Stomach (tissue), 8 donors: ENCODE measurements at regions not wholly inside any gene's neighbourhood (a gene's known extent, or its start where the extent isn't known, plus 50 kb on each side); places are given as distances from the start of the nearest gene placed in this dataset.
A peak's percentile ranks its signal among the peaks of the same experiment; 100 is the strongest.

Experiments used
- DNase-seq, 2 donors: peaks; one replicate each; pipeline versions ENCODE4 v3.0.0 to v3.0.0-alpha.2; 2013 to 2019
- H3K27ac ChIP-seq, 5 donors: fragments of 200-600 bp in 4 of 5; sonication (generic) in 4 of 5; one replicate each; pipeline ENCODE4 v1.5.1; 2013 to 2019; ENCODE audit warnings: mild to moderate bottlenecking in 1 of 5, moderate library complexity in 1 of 5
- H3K27me3 ChIP-seq, 3 donors: fragments of 200-600 bp; sonication (generic); one replicate each; pipeline ENCODE4 v1.5.1; 2017 to 2019; ENCODE audit warnings: mixed run types in 1 of 3
- H3K36me3 ChIP-seq, 4 donors: fragments of 200-600 bp; sonication (generic); 1 replicate in 3 of 4; 2 replicates in 1 of 4; pipeline ENCODE4 v1.5.1; 2016 to 2019
- H3K4me1 ChIP-seq, 4 donors: fragments of 200-600 bp; sonication (generic); one replicate each; pipeline ENCODE4 v1.5.1; 2016 to 2019
- H3K4me3 ChIP-seq, 4 donors: fragments of 200-600 bp; sonication (generic) in 3 of 4; one replicate each; pipeline ENCODE4 v1.5.1; 2016 to 2019; ENCODE audit warnings: mild to moderate bottlenecking in 1 of 4
- H3K9me3 ChIP-seq, 4 donors: fragments of 200-600 bp; sonication (generic); one replicate each; pipeline ENCODE4 v1.5.1; 2016 to 2019
- EP300 ChIP-seq: sonication (generic); formaldehyde crosslinking; IDR thresholded peaks from one replicate; pipeline ENCODE4 v1.6.1; 2017; ENCODE audit warnings: antibody characterized with exemption
- POLR2A ChIP-seq, 4 donors: fragments of 450-650 bp; IDR thresholded peaks; one replicate each; pipeline ENCODE4 v1.6.1; 2016; ENCODE audit warnings: antibody characterized with exemption in 4 of 4, control low read depth in 2 of 4, mild to moderate bottlenecking in 1 of 4, moderate library complexity in 1 of 4
- POLR2AphosphoS5 ChIP-seq, 3 donors: sonication (generic); formaldehyde crosslinking; IDR thresholded peaks; one replicate each; pipeline ENCODE4 v1.6.1; 2016; ENCODE audit warnings: antibody characterized with exemption in 3 of 3
- WGBS, 5 donors: extraction: QIAGEN DNeasy Blood & Tissue Kit in 3 of 5; methylation state at CpG; one replicate each; pipeline versions ENCODE4 v1.1.5 to v1.1.7; 2013 to 2018; 5-methylcytosine and 5-hydroxymethylcytosine counted together
- intact Hi-C: fragments of 100-400 bp; cut with DNase I; formaldehyde crosslinking; loops from one replicate; pipeline ENCODE4 v1.15.1; 2023; ENCODE audit warnings: low total_unique reads
- TF ChIP-seq, protein P1 (sequence below), 7 experiments: fragments of 450-650 bp in 4 of 7; fragments of 200-600 bp in 3 of 7; sonication (generic) in 3 of 7; IDR thresholded peaks; one replicate each; pipeline ENCODE4 v1.5.1; 2016 to 2019; ENCODE audit warnings: antibody characterized with exemption in 7 of 7, control low read depth in 2 of 7, mild to moderate bottlenecking in 1 of 7
- donor health status: healthy with polysubstance abuse.
- donor health status: Bipolar disorder and iron deficiency.
- donor health status: healthy.

DNA sequence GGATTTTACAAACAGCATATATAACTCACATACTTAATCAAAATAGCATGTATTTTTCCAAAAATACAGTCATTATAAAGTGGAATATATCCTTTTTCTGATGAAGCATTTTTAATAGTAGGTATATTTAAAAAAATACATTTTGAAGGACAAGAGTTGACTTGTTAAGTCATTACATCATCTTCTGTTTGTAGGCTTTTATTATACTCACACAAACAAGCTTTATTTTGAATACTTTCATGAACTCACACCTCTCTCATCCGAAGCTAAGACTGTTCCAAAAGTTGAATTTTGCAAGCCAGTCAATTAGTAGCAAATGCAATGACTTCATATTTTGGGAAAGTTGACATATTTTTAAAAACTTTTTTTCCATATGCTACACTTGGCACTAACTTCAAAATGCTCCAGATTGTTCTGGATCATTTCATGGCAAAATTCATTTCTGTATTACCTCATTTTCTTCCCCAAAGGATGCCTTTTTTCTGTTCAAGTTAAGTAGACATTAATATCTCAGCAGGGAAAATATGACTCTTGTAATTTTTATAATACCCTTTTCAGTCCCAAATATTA lies 68.5 kb upstream of the WDR75 start:
- TF ChIP-seq POLR2AphosphoS5 (IDR thresholded peaks at IDR 0.05) (no peak), POLR2A (IDR thresholded peaks at IDR 0.05) (no peak), EP300 (no peak)
- TF ChIP-seq, protein P1, sequence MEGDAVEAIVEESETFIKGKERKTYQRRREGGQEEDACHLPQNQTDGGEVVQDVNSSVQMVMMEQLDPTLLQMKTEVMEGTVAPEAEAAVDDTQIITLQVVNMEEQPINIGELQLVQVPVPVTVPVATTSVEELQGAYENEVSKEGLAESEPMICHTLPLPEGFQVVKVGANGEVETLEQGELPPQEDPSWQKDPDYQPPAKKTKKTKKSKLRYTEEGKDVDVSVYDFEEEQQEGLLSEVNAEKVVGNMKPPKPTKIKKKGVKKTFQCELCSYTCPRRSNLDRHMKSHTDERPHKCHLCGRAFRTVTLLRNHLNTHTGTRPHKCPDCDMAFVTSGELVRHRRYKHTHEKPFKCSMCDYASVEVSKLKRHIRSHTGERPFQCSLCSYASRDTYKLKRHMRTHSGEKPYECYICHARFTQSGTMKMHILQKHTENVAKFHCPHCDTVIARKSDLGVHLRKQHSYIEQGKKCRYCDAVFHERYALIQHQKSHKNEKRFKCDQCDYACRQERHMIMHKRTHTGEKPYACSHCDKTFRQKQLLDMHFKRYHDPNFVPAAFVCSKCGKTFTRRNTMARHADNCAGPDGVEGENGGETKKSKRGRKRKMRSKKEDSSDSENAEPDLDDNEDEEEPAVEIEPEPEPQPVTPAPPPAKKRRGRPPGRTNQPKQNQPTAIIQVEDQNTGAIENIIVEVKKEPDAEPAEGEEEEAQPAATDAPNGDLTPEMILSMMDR (IDR thresholded peaks at IDR 0.05), result no peak
- WGBS, 5 donors, result 68 to 86% (median 82%) methylated on average over 1 of the region's 1 CpG
- no peaks in the 10 kb centered on the region for H3K27me3 ChIP-seq
- peak in 1 of 2 donors; percentile 55 for DNase-seq
- H3K9me3 ChIP-seq, result no peaks in the 10 kb centered on the region
- H3K4me1 ChIP-seq, result no peaks in the 10 kb centered on the region
- intact Hi-C loops, result no loop called here
- no peaks in the 10 kb centered on the region for H3K36me3 ChIP-seq
- H3K27ac ChIP-seq, result no peak overlapping the region
- H3K4me3 ChIP-seq, result no peak overlapping the region

DNA sequence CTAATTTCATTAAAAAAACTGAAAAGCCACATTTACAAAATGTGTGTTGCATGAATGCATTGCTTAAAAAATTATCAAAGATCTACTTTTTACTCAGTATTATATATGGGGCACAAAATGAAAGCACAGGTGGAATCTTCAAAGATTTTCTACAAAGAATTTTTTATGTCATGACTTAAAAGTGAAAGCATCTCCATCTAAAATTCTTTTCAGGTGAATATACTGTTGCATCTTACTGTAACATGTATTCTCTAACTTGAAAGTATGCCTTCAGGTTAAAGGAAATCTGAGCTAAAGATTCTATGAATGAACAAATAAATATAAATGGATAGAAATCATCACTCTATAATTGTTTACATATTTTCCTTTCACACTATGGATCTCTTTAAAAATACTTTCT lies 66.8 kb upstream of the WDR75 start:
- intact Hi-C loops, result no loop called here
- Histone ChIP-seq H3K36me3 (no peaks in the 10 kb centered on the region), H3K27ac (no peak overlapping the region), H3K27me3 (no peaks in the 10 kb centered on the region), H3K4me1 (peaks cover 0 to 3% (median 0%) of the 10 kb centered on the region in 4 donors), H3K9me3 (no peaks in the 10 kb centered on the region), H3K4me3 (no peak overlapping the region)
- no peak for TF ChIP-seq EP300
- TF ChIP-seq POLR2AphosphoS5 (IDR thresholded peaks at IDR 0.05), result no peak
- TF ChIP-seq, protein P1 (IDR thresholded peaks at IDR 0.05), result no peak
- TF ChIP-seq POLR2A (IDR thresholded peaks at IDR 0.05), result no peak
- DNase-seq, result no peak

DNA sequence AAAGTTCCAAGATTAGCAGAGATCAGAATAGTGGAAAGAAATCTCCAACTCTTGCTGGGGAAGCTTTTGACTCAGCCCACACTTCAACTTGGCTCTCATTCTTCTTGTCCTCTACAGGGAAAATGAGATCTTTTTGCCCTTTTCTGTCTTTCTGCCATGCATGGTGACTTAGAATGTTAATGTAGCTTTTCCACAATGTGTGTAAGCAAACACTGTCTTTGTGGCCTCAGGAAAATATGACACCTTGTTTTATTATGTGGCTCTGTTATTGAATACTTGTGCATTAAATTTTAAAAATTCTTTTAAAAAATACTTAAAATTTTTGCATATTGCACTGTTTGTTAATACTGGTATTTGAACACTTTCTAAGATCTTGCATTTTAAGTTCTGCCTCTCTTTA lies 65.4 kb upstream of the WDR75 start:
- Histone ChIP-seq H3K4me3 (no peak overlapping the region), H3K9me3 (no peaks in the 10 kb centered on the region), H3K36me3 (no peaks in the 10 kb centered on the region), H3K4me1 (peaks cover 0 to 3% (median 0%) of the 10 kb centered on the region in 4 donors), H3K27me3 (no peaks in the 10 kb centered on the region), H3K27ac (no peak overlapping the region)
- intact Hi-C loops, result no loop called here
- no peak for DNase-seq
- TF ChIP-seq, protein P1 (IDR thresholded peaks at IDR 0.05), result no peak
- TF ChIP-seq POLR2AphosphoS5 (IDR thresholded peaks at IDR 0.05), result no peak
- TF ChIP-seq POLR2A (IDR thresholded peaks at IDR 0.05), result no peak
- no peak for TF ChIP-seq EP300

DNA sequence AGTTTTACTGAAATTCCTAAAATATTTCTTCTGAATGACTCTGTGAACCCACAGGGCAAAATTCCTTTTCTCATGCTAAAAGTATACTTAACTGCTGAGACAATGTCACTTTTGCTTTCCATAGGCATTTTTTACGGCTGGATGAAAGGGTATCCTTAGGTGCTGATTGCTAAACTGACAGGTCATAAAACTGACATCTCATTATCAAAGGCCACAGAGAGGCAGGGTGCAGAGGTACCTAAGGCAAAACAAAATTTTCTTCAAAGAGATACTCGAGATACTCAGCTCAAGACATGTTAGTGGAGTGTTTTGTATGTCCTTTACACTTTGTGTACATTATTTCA lies 62.0 kb upstream of the WDR75 start:
- no peaks in the 10 kb centered on the region for H3K9me3 ChIP-seq
- H3K27me3 ChIP-seq, result no peaks in the 10 kb centered on the region
- intact Hi-C loops, result no loop called here
- no peak overlapping the region for H3K4me3 ChIP-seq
- no peak overlapping the region for H3K27ac ChIP-seq
- H3K36me3 ChIP-seq, result no peaks in the 10 kb centered on the region
- H3K4me1 ChIP-seq, result peaks cover 0 to 3% (median 0%) of the 10 kb centered on the region in 4 donors
- no peak for DNase-seq
- 39 to 64% (median 45%) methylated on average over 2 of the region's 2 CpGs for WGBS, 5 donors
- TF ChIP-seq EP300, result no peak
- no peak for TF ChIP-seq POLR2AphosphoS5 (IDR thresholded peaks at IDR 0.05)
- TF ChIP-seq POLR2A (IDR thresholded peaks at IDR 0.05), result no peak
- TF ChIP-seq, protein P1 (IDR thresholded peaks at IDR 0.05), result no peak
